HCT116 (cell line): ENCODE measurements at regions not wholly inside any gene's neighbourhood (a gene's known extent, or its start where the extent isn't known, plus 50 kb on each side); places are given as distances from the start of the nearest gene placed in this dataset.

ENCODE experiments used
- CEBPB ChIP-seq: IDR thresholded peaks from 2 replicates; pipeline ENCODE4 v1.6.1; 2012; ENCODE audit warnings: low read depth
- ELF1 ChIP-seq: IDR thresholded peaks from 2 replicates; pipeline ENCODE4 v1.6.1; 2012; ENCODE audit warnings: low read depth, borderline replicate concordance
- EZH2 ChIP-seq: fragments of 200-600 bp; sonication (generic); IDR thresholded peaks from 2 replicates; pipeline ENCODE4 v1.6.1; 2017; ENCODE audit warnings: antibody characterized with exemption, mixed run types
- EZH2phosphoT487 ChIP-seq: fragments of 200-600 bp; IDR thresholded peaks from 2 replicates; pipeline ENCODE4 v1.6.1; 2018; ENCODE audit warnings: antibody characterized with exemption, borderline replicate concordance
- JUND ChIP-seq: IDR thresholded peaks from 2 replicates; pipeline ENCODE4 v1.6.1; 2012
- POLR2A ChIP-seq: IDR thresholded peaks from 2 replicates; pipeline ENCODE4 v1.7.0; 2011; ENCODE audit warnings: borderline replicate concordance; ENCODE audit not compliant: insufficient read depth, insufficient read length; ENCODE audit errors: extremely low read depth
- POLR2AphosphoS5 ChIP-seq: IDR thresholded peaks from 2 replicates; pipeline ENCODE4 v1.6.1; 2011; ENCODE audit warnings: mild to moderate bottlenecking, low read depth, low read length, moderate library complexity
- RAD21 ChIP-seq: IDR thresholded peaks from 2 replicates; pipeline ENCODE4 v1.6.1; 2012; ENCODE audit warnings: low read depth, mild to moderate bottlenecking
- SIN3A ChIP-seq: IDR thresholded peaks from 2 replicates; pipeline ENCODE4 v1.6.1; 2012; ENCODE audit warnings: low read depth
- SP1 ChIP-seq: IDR thresholded peaks from 2 replicates; pipeline ENCODE4 v1.6.1; 2012; ENCODE audit warnings: low read depth
- SRF ChIP-seq: IDR thresholded peaks from 2 replicates; pipeline ENCODE4 v1.6.1; 2012; ENCODE audit warnings: low read depth
- ZFX ChIP-seq: fragments of 450-650 bp; IDR thresholded peaks from 2 replicates; pipeline ENCODE4 v1.6.1; 2017
- TF ChIP-seq, protein P1 (sequence below), 3 experiments: fragments of 200-600 bp in 1 of 3; sonication (generic) in 1 of 3; IDR thresholded peaks in 2 of 3; conservative IDR thresholded peaks in 1 of 3; 2 replicates each; pipeline ENCODE4 v1.5.1; 2012 to 2017; ENCODE audit warnings: low read depth in 2 of 3, low read length in 2 of 3, antibody characterized with exemption in 1 of 3, borderline replicate concordance in 1 of 3, control low read depth in 1 of 3, mild to moderate bottlenecking in 1 of 3, mixed read lengths in 1 of 3, mixed run types in 1 of 3, moderate library complexity in 1 of 3; ENCODE audit not compliant: insufficient read depth in 1 of 3
- TF ChIP-seq, protein P2 (sequence below): IDR thresholded peaks from 2 replicates; pipeline ENCODE4 v1.6.1; 2012; ENCODE audit warnings: low read depth

DNA sequence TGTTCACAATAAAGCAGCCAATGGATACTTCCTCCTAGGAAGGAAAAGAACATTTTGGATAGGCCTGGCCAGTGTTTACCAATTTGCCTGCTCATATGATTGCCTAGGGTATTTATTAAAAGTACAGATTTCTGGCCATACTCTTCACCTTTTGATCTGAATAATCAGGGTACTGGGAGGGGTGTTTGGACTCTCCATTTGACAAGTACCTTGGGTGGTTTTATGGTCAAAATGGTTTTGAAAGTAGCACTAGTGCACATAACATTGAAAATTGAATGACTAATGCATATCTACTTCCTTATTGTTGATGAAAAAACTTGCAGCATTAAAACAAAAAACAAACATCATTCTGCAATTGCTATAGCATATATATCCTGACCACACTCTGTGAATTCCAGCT is 333.3 kb upstream of the CDH2 start:
- TF ChIP-seq EZH2 (no peak), RAD21 (no peak), POLR2A (no peak), CEBPB (no peak), JUND (no peak), SP1 (no peak), POLR2AphosphoS5 (no peak), EZH2phosphoT487 (no peak), ZFX (no peak), ELF1 (no peak), SIN3A (no peak), SRF (no peak)
- TF ChIP-seq, protein P1, sequence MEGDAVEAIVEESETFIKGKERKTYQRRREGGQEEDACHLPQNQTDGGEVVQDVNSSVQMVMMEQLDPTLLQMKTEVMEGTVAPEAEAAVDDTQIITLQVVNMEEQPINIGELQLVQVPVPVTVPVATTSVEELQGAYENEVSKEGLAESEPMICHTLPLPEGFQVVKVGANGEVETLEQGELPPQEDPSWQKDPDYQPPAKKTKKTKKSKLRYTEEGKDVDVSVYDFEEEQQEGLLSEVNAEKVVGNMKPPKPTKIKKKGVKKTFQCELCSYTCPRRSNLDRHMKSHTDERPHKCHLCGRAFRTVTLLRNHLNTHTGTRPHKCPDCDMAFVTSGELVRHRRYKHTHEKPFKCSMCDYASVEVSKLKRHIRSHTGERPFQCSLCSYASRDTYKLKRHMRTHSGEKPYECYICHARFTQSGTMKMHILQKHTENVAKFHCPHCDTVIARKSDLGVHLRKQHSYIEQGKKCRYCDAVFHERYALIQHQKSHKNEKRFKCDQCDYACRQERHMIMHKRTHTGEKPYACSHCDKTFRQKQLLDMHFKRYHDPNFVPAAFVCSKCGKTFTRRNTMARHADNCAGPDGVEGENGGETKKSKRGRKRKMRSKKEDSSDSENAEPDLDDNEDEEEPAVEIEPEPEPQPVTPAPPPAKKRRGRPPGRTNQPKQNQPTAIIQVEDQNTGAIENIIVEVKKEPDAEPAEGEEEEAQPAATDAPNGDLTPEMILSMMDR (IDR thresholded peaks at IDR 0.05 in 2 of 3, conservative IDR thresholded peaks at IDR 0.05 in 1 of 3; ENCODE audit: borderline replicate concordance in 1 of 3, insufficient read depth in 1 of 3, low read depth in 2 of 3, low read length in 2 of 3), result no peak
- TF ChIP-seq, protein P2, sequence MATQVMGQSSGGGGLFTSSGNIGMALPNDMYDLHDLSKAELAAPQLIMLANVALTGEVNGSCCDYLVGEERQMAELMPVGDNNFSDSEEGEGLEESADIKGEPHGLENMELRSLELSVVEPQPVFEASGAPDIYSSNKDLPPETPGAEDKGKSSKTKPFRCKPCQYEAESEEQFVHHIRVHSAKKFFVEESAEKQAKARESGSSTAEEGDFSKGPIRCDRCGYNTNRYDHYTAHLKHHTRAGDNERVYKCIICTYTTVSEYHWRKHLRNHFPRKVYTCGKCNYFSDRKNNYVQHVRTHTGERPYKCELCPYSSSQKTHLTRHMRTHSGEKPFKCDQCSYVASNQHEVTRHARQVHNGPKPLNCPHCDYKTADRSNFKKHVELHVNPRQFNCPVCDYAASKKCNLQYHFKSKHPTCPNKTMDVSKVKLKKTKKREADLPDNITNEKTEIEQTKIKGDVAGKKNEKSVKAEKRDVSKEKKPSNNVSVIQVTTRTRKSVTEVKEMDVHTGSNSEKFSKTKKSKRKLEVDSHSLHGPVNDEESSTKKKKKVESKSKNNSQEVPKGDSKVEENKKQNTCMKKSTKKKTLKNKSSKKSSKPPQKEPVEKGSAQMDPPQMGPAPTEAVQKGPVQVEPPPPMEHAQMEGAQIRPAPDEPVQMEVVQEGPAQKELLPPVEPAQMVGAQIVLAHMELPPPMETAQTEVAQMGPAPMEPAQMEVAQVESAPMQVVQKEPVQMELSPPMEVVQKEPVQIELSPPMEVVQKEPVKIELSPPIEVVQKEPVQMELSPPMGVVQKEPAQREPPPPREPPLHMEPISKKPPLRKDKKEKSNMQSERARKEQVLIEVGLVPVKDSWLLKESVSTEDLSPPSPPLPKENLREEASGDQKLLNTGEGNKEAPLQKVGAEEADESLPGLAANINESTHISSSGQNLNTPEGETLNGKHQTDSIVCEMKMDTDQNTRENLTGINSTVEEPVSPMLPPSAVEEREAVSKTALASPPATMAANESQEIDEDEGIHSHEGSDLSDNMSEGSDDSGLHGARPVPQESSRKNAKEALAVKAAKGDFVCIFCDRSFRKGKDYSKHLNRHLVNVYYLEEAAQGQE, result no peak
